GM10266 (cell line): ENCODE measurements at regions not wholly inside any gene's neighbourhood (a gene's known extent, or its start where the extent isn't known, plus 50 kb on each side); places are given as distances from the start of the nearest gene placed in this dataset.

ENCODE experiments used
- DNase-seq: peaks from one replicate; pipeline ENCODE4 v3.0.0; 2012; ENCODE audit errors: extremely low spot score
- TF ChIP-seq, protein P1 (sequence below): IDR thresholded peaks from 2 replicates; pipeline ENCODE4 v1.5.1; 2012; ENCODE audit warnings: mild to moderate bottlenecking, low read depth; ENCODE audit not compliant: control insufficient read depth, insufficient read depth; ENCODE audit errors: missing control alignments

- no peak for DNase-seq
- TF ChIP-seq, protein P1, sequence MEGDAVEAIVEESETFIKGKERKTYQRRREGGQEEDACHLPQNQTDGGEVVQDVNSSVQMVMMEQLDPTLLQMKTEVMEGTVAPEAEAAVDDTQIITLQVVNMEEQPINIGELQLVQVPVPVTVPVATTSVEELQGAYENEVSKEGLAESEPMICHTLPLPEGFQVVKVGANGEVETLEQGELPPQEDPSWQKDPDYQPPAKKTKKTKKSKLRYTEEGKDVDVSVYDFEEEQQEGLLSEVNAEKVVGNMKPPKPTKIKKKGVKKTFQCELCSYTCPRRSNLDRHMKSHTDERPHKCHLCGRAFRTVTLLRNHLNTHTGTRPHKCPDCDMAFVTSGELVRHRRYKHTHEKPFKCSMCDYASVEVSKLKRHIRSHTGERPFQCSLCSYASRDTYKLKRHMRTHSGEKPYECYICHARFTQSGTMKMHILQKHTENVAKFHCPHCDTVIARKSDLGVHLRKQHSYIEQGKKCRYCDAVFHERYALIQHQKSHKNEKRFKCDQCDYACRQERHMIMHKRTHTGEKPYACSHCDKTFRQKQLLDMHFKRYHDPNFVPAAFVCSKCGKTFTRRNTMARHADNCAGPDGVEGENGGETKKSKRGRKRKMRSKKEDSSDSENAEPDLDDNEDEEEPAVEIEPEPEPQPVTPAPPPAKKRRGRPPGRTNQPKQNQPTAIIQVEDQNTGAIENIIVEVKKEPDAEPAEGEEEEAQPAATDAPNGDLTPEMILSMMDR, result no peak
These were observed 62.9 kb downstream of the DRD1 start for GRCh38 chr5:175381130-175381529.

DNA sequence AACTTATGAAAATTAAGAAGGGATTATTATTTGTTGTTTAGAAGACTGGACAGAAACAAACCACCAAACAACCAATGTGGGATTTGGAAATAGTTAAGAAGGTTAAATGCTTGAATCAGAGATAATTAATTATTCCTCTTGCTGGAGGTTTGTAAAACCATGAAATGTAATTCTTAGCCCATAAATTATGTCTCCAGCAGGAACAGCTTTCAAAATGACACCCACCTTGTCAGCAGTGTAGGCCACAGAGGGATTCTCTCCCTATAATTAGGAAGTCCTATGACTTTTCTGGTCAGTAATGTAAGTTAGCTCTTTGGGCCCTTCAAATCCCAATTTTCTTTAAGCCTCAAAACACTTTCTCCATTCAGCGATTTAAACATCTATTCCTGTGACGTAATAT lies 63.3 kb downstream of the DRD1 start:
- TF ChIP-seq, protein P1, result no peak

DNA sequence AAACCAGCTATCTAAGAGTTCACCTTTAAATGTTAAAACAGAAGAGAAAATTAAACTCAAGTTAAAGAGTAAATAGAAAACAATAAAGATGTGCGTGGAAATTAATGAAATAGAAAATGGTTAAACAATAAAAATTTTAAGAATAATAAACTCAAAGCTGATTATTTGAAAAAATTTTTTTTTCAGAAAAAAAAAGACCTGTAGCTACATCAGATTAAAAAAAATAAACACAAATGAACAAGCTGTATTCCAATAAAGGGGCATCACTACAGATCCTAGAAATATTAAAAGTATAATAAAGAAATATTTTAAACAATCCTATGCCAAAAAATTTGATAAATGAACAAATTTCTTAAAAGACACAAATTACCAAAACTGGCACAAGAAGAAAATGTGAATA lies 64.1 kb downstream of the DRD1 start:
- DNase-seq, result no peak
- TF ChIP-seq, protein P1, result no peak

More for the DNA sequence above, 63.3 kb downstream of the DRD1 start:
- no peak for DNase-seq

GRCh38 chr5:175378444-175379028 lies 65.4 kb downstream of the DRD1 start:
- DNase-seq, result no peak
- TF ChIP-seq, protein P1, result no peak

DNA sequence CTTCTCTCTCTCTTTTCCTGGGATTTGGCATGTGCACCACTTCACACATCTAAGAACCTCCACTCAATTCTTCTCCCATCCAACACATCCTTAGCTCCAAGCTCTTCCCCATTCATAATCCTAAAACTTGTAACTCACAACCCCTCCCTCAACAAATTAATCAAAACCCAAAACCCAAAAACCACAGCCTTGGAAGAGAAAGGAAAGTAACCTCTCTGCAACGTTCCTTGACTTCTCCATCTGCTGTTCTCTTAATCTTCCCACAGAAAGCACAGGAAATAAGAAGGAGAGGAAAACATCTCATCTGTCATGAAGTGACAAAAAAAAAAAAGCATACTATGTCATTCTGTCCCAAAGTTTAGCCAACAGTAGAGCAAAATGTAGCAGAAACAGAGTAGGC lies 66.2 kb downstream of the DRD1 start:
- DNase-seq, result no peak
- TF ChIP-seq, protein P1, result no peak

DNA sequence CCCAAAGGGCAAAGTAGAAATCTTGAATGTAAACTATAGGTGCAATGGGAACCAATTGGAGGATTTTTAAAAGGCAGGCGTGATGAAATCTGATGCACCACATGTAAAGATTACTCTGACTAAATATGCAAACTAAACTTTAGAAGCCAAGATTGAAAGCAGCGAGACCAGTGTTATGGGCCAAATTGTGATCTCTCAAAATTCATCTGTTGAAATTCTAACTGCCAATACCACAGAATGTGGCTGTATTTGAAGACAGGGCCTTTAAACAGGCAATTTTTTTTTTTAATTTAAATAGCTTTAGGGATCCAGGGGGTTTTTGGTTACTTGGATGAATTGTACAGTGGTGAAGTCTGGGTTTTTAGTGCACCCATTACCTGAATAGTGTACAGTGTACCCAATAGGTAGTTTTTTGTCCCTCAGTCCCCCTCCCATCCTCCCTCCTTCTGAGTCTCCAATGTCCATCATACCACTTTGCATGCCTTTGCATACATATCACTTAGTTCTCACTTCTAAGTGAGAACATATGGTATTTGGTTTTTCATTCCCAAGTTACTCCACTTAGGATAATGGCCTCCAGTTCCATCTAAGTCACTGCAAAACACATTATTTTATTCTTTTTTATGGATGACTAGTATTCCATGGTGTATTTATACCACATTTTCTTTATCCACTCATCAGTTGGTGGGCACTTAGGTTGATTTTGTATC lies 69.7 kb downstream of the DRD1 start:
- no peak for DNase-seq
- TF ChIP-seq, protein P1, result no peak

DNA sequence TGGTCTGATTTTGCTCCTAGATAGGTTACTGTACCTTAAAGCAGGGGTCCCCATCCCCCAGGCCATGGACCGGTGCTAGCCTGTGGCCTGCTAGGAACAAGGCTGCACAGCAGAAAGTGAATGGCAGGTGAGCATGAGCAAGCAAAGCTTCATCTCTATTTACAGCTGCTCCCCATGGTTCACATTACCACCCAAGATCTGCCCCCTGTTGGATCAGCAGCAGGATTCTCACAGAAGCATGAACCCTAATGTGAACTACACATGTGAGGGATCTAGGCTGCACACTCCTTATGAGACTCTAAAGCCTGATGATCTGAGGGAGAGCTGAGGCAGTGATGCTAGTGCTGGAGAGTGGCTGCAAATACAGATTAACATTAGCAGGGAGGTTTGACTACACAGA lies 78.1 kb downstream of the DRD1 start:
- TF ChIP-seq, protein P1, result no peak
- no peak for DNase-seq
